Fibroblast of lung (primary cell): ENCODE measurements at regions not wholly inside any gene's neighbourhood (a gene's known extent, or its start where the extent isn't known, plus 50 kb on each side); places are given as distances from the start of the nearest gene placed in this dataset.
"Not testable (repeated sequence)": the region's sequence is repeated elsewhere in the genome, so short reads cannot be mapped to it uniquely, and the experiment has no call there.

ENCODE experiments used
- DNase-seq, 2 donors: peaks; one replicate each; pipeline versions ENCODE4 v3.0.0 to v3.0.0-alpha.2; 2010; ENCODE audit warnings: low read depth in 2 of 2
- H2AFZ ChIP-seq: 2 replicates; pipeline ENCODE4 v1.5.1; 2012; ENCODE audit warnings: low read length, control low read depth, inconsistent platforms
- H3K27ac ChIP-seq: 2 replicates; pipeline ENCODE4 v1.5.1; 2011; ENCODE audit warnings: low read length, control low read depth; ENCODE audit not compliant: insufficient read depth
- H3K27me3 ChIP-seq: 2 replicates; pipeline ENCODE4 v1.5.1; 2011; ENCODE audit warnings: mild to moderate bottlenecking, low read length; ENCODE audit not compliant: control insufficient read depth, insufficient read depth
- H3K36me3 ChIP-seq: 2 replicates; pipeline ENCODE4 v1.5.1; 2011; ENCODE audit warnings: low read length; ENCODE audit not compliant: control insufficient read depth, insufficient read depth
- H3K4me1 ChIP-seq: 2 replicates; pipeline ENCODE4 v1.5.1; 2011; ENCODE audit warnings: low read length; ENCODE audit not compliant: control insufficient read depth, insufficient read depth; ENCODE audit errors: extremely low read depth
- H3K4me2 ChIP-seq: 2 replicates; pipeline ENCODE4 v1.5.1; 2011; ENCODE audit warnings: low read length, control low read depth; ENCODE audit not compliant: insufficient read depth; ENCODE audit errors: extremely low read depth
- H3K4me3 ChIP-seq, 4 experiments: fragments of 200-600 bp in 1 of 4; sonication (generic) in 1 of 4; replicated peaks in 1 of 4; 2 replicates each; pipeline ENCODE4 v1.5.1; 2011 to 2016; ENCODE audit warnings: low read length in 4 of 4, low read depth in 3 of 4, mild to moderate bottlenecking in 3 of 4, control low read depth in 2 of 4, inconsistent platforms in 1 of 4, mixed read lengths in 1 of 4; ENCODE audit not compliant: insufficient read depth in 1 of 4; ENCODE audit errors: control extremely low read depth in 1 of 4
- H3K79me2 ChIP-seq: 2 replicates; pipeline ENCODE4 v1.5.1; 2012; ENCODE audit warnings: mild to moderate bottlenecking, low read length, inconsistent platforms; ENCODE audit not compliant: control insufficient read depth, insufficient read depth
- H3K9ac ChIP-seq: 2 replicates; pipeline ENCODE4 v1.5.1; 2011; ENCODE audit warnings: mild to moderate bottlenecking, low read length, control low read depth; ENCODE audit not compliant: insufficient read depth
- H3K9me3 ChIP-seq: 2 replicates; pipeline ENCODE4 v1.5.1; 2012; ENCODE audit warnings: low read depth, low read length; ENCODE audit not compliant: control insufficient read depth, insufficient read depth
- H4K20me1 ChIP-seq: 2 replicates; pipeline ENCODE4 v1.5.1; 2011; ENCODE audit warnings: low read length; ENCODE audit not compliant: control insufficient read depth, insufficient read depth; ENCODE audit errors: extremely low read depth
- CTCF ChIP-seq, 2 donors: IDR thresholded peaks in 1 of 2; conservative IDR thresholded peaks in 1 of 2; 1 replicate in 1 of 2; 2 replicates in 1 of 2; pipeline ENCODE4 v1.5.1; 2011 to 2012; ENCODE audit warnings: low read length in 2 of 2, control low read depth in 1 of 2, inconsistent platforms in 1 of 2, low read depth in 1 of 2, mild to moderate bottlenecking in 1 of 2
- EZH2 ChIP-seq: IDR thresholded peaks from 2 replicates; pipeline ENCODE4 v1.5.1; 2012; ENCODE audit warnings: low read length, control low read depth, mild to moderate bottlenecking; ENCODE audit errors: missing control alignments

DNA sequence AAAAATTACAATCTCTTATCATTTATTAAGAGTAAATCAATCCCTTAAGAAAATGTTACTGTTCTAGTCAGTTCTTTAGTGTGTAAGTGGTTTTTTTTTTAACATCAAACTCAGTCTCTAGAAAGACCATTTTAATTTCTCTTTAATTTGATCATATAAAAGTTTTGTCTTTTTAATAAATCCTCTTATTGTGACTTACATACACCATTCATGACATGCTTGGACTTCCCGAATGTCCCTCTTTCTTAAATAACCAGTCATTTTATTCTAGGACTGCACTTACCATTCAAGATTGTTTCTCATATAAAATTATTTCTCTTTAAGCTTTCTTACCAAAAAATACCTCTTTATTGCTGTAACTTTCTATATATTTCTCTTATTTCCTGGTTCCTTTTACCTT lies 60.8 kb upstream of the EVL start:
- H4K20me1 ChIP-seq = no peaks in the 10 kb centered on the region
- no peaks in the 10 kb centered on the region for H3K27me3 ChIP-seq
- no peaks in the 10 kb centered on the region for H3K9me3 ChIP-seq
- H3K79me2 ChIP-seq = no peaks in the 10 kb centered on the region
- no peaks in the 10 kb centered on the region for H3K4me1 ChIP-seq
- H3K4me2 ChIP-seq = no peak overlapping the region
- H3K9ac ChIP-seq = no peak overlapping the region
- H3K4me3 ChIP-seq = no peak overlapping the region
- no peak overlapping the region for H3K27ac ChIP-seq
- no peak for DNase-seq
- no peaks in the 10 kb centered on the region for H3K36me3 ChIP-seq
- TF ChIP-seq CTCF (conservative IDR thresholded peaks at IDR 0.05 in 1 of 2, IDR thresholded peaks at IDR 0.05 in 1 of 2; ENCODE audit: low read depth in 1 of 2, low read length in 2 of 2) (no peak), EZH2 (no peak)
- H2AFZ ChIP-seq = no peak overlapping the region

DNA sequence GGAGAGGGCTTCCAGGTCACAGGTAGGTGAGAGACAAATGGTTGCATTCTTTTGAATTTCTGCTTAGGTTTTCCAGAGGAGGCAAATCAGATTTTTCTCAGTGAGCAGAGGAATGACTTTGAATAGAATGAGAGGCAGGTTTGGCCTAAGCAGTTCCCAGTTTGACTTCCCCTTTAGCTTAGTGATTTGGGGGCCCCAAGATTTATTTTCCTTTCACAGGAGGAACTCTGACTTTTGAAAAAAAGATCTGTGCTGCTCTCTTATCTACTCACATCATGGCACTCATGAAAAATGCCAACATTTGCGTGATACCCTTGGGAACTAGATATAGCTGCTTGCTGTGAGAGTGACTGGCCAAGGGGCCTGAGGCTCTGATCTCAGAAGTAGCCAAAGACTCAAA lies 58.0 kb upstream of the EVL start:
- Histone ChIP-seq H3K4me1 (no peaks in the 10 kb centered on the region), H3K9ac (no peak overlapping the region), H3K79me2 (no peaks in the 10 kb centered on the region), H3K9me3 (no peaks in the 10 kb centered on the region), H3K36me3 (no peaks in the 10 kb centered on the region), H3K27ac (no peak overlapping the region), H2AFZ (no peak overlapping the region), H3K4me2 (no peak overlapping the region), H3K4me3 (no peak overlapping the region), H4K20me1 (no peaks in the 10 kb centered on the region), H3K27me3 (no peaks in the 10 kb centered on the region)
- DNase-seq = no peak
- TF ChIP-seq CTCF (conservative IDR thresholded peaks at IDR 0.05 in 1 of 2, IDR thresholded peaks at IDR 0.05 in 1 of 2; ENCODE audit: low read depth in 1 of 2, low read length in 2 of 2) (no peak), EZH2 (no peak)

GRCh38 chr14:100009802-100010201 lies 55.4 kb upstream of the EVL start:
- H3K27ac ChIP-seq, H3K79me2 ChIP-seq, H2AFZ ChIP-seq: not testable (repeated sequence)

GRCh38 chr14:100010679-100011078 lies 54.5 kb upstream of the EVL start:
- Histone ChIP-seq H2AFZ (no peak overlapping the region), H3K27me3 (no peaks in the 10 kb centered on the region), H3K4me3 (no peak overlapping the region), H3K27ac (no peak overlapping the region), H3K9me3 (no peaks in the 10 kb centered on the region), H3K36me3 (no peaks in the 10 kb centered on the region), H3K79me2 (no peaks in the 10 kb centered on the region), H3K4me1 (peaks cover 11% of the 10 kb centered on the region), H3K9ac (no peak overlapping the region), H4K20me1 (no peaks in the 10 kb centered on the region), H3K4me2 (no peak overlapping the region)
- no peak for TF ChIP-seq CTCF (conservative IDR thresholded peaks at IDR 0.05 in 1 of 2, IDR thresholded peaks at IDR 0.05 in 1 of 2; ENCODE audit: low read depth in 1 of 2, low read length in 2 of 2)
- TF ChIP-seq EZH2 = no peak
- DNase-seq = no peak

More at GRCh38 chr14:100009802-100010201, 55.4 kb upstream of the EVL start:
- H3K4me2 ChIP-seq, H3K4me1 ChIP-seq, H3K9ac ChIP-seq, H3K27me3 ChIP-seq, H3K36me3 ChIP-seq, H4K20me1 ChIP-seq, DNase-seq, H3K9me3 ChIP-seq, H3K4me3 ChIP-seq: not testable (repeated sequence)
